ENCODE measurements at regions not wholly inside any gene's neighbourhood (a gene's known extent, or its start where the extent isn't known, plus 50 kb on each side); places are given as distances from the start of the nearest gene placed in this dataset.

- H3K4me1 Mint-ChIP-seq (ENCODE audit: low read depth, unreplicated experiment), result no peaks in the 10 kb centered on the region
- H3K27me3 ChIP-seq (replicated peaks; ENCODE audit: control insufficient read depth, insufficient read depth, low read length), result no peaks in the 10 kb centered on the region
- H3K4me3 Mint-ChIP-seq (ENCODE audit: unreplicated experiment), result no peak overlapping the region
- H3K27me3 Mint-ChIP-seq (ENCODE audit: insufficient read depth, unreplicated experiment), result peaks cover 3% of the 10 kb centered on the region
- TF ChIP-seq CTCF (IDR thresholded peaks at IDR 0.05; ENCODE audit: insufficient read depth in 1 of 2, low read depth in 1 of 2, low read length in 1 of 2, severe bottlenecking in 1 of 2, unreplicated experiment in 1 of 2), result no peak
- ChIA-PET POLR2A (no interaction called here), CTCF (no interaction called here)
- no peak overlapping the region for H3K27ac Mint-ChIP-seq (ENCODE audit: unreplicated experiment)
- no TSS peak for BruUV-seq (replicated peaks)
- no peaks in the 10 kb centered on the region for H3K4me1 ChIP-seq
- no peaks in the 10 kb centered on the region for H3K9me3 ChIP-seq
- no peak overlapping the region for H3K4me3 ChIP-seq (ENCODE audit: low read depth, low read length)
- intact Hi-C loops (cut with micrococcal nuclease; ENCODE audit: unreplicated experiment), result no loop called here
- DNase-seq, result no peak
- no peaks in the 10 kb centered on the region for H3K36me3 ChIP-seq (ENCODE audit: control insufficient read depth, insufficient read depth, low read length)
- H3K9me3 Mint-ChIP-seq (ENCODE audit: unreplicated experiment), result no peaks in the 10 kb centered on the region
- H3K36me3 Mint-ChIP-seq (ENCODE audit: insufficient read depth, unreplicated experiment), result no peaks in the 10 kb centered on the region
Measured at GRCh38 chr3:55369141-55369847, 117.8 kb downstream of the WNT5A start.

DNA sequence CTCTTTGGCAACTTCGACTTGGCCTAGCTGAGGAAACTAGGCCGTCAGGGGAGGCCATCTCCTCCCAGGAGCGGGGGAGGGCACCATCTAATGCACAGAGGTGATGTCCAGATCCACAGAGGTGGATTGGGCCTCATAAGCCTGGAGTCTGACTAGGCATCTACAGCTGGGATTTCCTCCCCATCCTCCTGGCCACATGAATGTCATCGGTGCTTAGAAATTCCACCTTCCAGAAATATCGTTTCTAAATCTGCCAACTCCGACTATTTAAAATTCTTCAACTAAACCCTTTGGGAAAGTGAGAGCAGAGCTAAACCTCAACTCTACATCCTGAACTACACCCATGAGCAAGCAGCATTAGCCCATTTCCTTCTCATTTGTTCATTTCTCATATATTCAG, 118.7 kb downstream of the WNT5A start:
- CTCF ChIA-PET, result no interaction called here
- POLR2A ChIA-PET, result no interaction called here
- no peak overlapping the region for H3K27ac Mint-ChIP-seq (ENCODE audit: unreplicated experiment)
- no peaks in the 10 kb centered on the region for H3K36me3 ChIP-seq (ENCODE audit: control insufficient read depth, insufficient read depth, low read length)
- TF ChIP-seq CTCF (IDR thresholded peaks at IDR 0.05; ENCODE audit: insufficient read depth in 1 of 2, low read depth in 1 of 2, low read length in 1 of 2, severe bottlenecking in 1 of 2, unreplicated experiment in 1 of 2), result no peak
- no peak for DNase-seq
- no TSS peak for BruUV-seq (replicated peaks)
- H3K27me3 Mint-ChIP-seq (ENCODE audit: insufficient read depth, unreplicated experiment), result peaks cover 3% of the 10 kb centered on the region
- H3K36me3 Mint-ChIP-seq (ENCODE audit: insufficient read depth, unreplicated experiment), result no peaks in the 10 kb centered on the region
- H3K4me1 ChIP-seq, result no peaks in the 10 kb centered on the region
- no peaks in the 10 kb centered on the region for H3K9me3 Mint-ChIP-seq (ENCODE audit: unreplicated experiment)
- H3K4me3 ChIP-seq (ENCODE audit: low read depth, low read length), result no peak overlapping the region
- no peaks in the 10 kb centered on the region for H3K27me3 ChIP-seq (replicated peaks; ENCODE audit: control insufficient read depth, insufficient read depth, low read length)
- H3K4me3 Mint-ChIP-seq (ENCODE audit: unreplicated experiment), result no peak overlapping the region
- no peaks in the 10 kb centered on the region for H3K4me1 Mint-ChIP-seq (ENCODE audit: low read depth, unreplicated experiment)
- no peaks in the 10 kb centered on the region for H3K9me3 ChIP-seq
- intact Hi-C loops (cut with micrococcal nuclease; ENCODE audit: unreplicated experiment), result no loop called here

- no peaks in the 10 kb centered on the region for H3K9me3 Mint-ChIP-seq (ENCODE audit: unreplicated experiment)
- Histone ChIP-seq H3K9me3 (no peaks in the 10 kb centered on the region), H3K4me3 (ENCODE audit: low read depth, low read length) (no peak overlapping the region), H3K36me3 (ENCODE audit: control insufficient read depth, insufficient read depth, low read length) (no peaks in the 10 kb centered on the region), H3K4me1 (no peaks in the 10 kb centered on the region), H3K27me3 (replicated peaks; ENCODE audit: control insufficient read depth, insufficient read depth, low read length) (no peaks in the 10 kb centered on the region)
- BruUV-seq (replicated peaks), result no TSS peak
- no peak for TF ChIP-seq CTCF (IDR thresholded peaks at IDR 0.05; ENCODE audit: insufficient read depth in 1 of 2, low read depth in 1 of 2, low read length in 1 of 2, severe bottlenecking in 1 of 2, unreplicated experiment in 1 of 2)
- no peak overlapping the region for H3K4me3 Mint-ChIP-seq (ENCODE audit: unreplicated experiment)
- H3K4me1 Mint-ChIP-seq (ENCODE audit: low read depth, unreplicated experiment), result no peaks in the 10 kb centered on the region
- no peak overlapping the region for H3K27ac Mint-ChIP-seq (ENCODE audit: unreplicated experiment)
- ChIA-PET POLR2A (no interaction called here), CTCF (no interaction called here)
- no peak for DNase-seq
- H3K36me3 Mint-ChIP-seq (ENCODE audit: insufficient read depth, unreplicated experiment), result no peaks in the 10 kb centered on the region
- intact Hi-C loops (cut with micrococcal nuclease; ENCODE audit: unreplicated experiment), result no loop called here
- H3K27me3 Mint-ChIP-seq (ENCODE audit: insufficient read depth, unreplicated experiment), result peaks cover 3% of the 10 kb centered on the region
Measured at GRCh38 chr3:55367384-55367783, 119.7 kb downstream of the WNT5A start.

Measured in Caco-2 (cell line).